Body of pancreas (tissue), 4 donors: ENCODE measurements at regions not wholly inside any gene's neighbourhood (a gene's known extent, or its start where the extent isn't known, plus 50 kb on each side); places are given as distances from the start of the nearest gene placed in this dataset.

ENCODE experiments used
- CTCF ChIP-seq, 7 experiments: fragments of 450-650 bp in 4 of 7; fragments of 200-600 bp in 3 of 7; sonication (generic) in 3 of 7; IDR thresholded peaks; one replicate each; pipeline ENCODE4 v1.5.1; 2016 to 2019; ENCODE audit warnings: antibody characterized with exemption in 7 of 7
- POLR2A ChIP-seq, 3 donors: fragments of 450-650 bp; IDR thresholded peaks; one replicate each; pipeline ENCODE4 v1.6.1; 2016; ENCODE audit warnings: antibody characterized with exemption in 3 of 3, mild to moderate bottlenecking in 2 of 3

- no peak for TF ChIP-seq POLR2A (IDR thresholded peaks at IDR 0.05)
- TF ChIP-seq CTCF (IDR thresholded peaks at IDR 0.05): no peak
Measured at GRCh38 chr18:5024741-5025140, 172.3 kb downstream of the AKAIN1 start.
